ENCODE measurements at regions not wholly inside any gene's neighbourhood (a gene's known extent, or its start where the extent isn't known, plus 50 kb on each side); places are given as distances from the start of the nearest gene placed in this dataset.
"Not testable (repeated sequence)": the region's sequence is repeated elsewhere in the genome, so short reads cannot be mapped to it uniquely, and the experiment has no call there.

- H3K4me3 ChIP-seq (ENCODE audit: low read depth, low read length) = no peak overlapping the region
- no peaks in the 10 kb centered on the region for H3K36me3 ChIP-seq
- no peak for DNase-seq
- H3K27me3 ChIP-seq (ENCODE audit: insufficient read depth, low read depth, severe bottlenecking) = no peaks in the 10 kb centered on the region
- H3K9me3 ChIP-seq (ENCODE audit: severe bottlenecking) = no peaks in the 10 kb centered on the region
- TF ChIP-seq CTCF (IDR thresholded peaks at IDR 0.05; ENCODE audit: low read depth, low read length) = no peak
- H3K27ac ChIP-seq = no peak overlapping the region
Observed at GRCh38 chr1:30368651-30369240, 354.6 kb downstream of the MATN1 start.

- Histone ChIP-seq H3K4me3 (ENCODE audit: low read depth, low read length) (no peak overlapping the region), H3K9me3 (ENCODE audit: severe bottlenecking) (no peaks in the 10 kb centered on the region), H3K27me3 (ENCODE audit: insufficient read depth, low read depth, severe bottlenecking) (no peaks in the 10 kb centered on the region), H3K36me3 (no peaks in the 10 kb centered on the region), H3K27ac (no peak overlapping the region)
- no peak for DNase-seq
- no peak for TF ChIP-seq CTCF (IDR thresholded peaks at IDR 0.05; ENCODE audit: low read depth, low read length)
Observed at GRCh38 chr1:30366911-30367310, 356.5 kb downstream of the MATN1 start.

- Histone ChIP-seq H3K4me3 (ENCODE audit: low read depth, low read length) (no peak overlapping the region), H3K36me3 (no peaks in the 10 kb centered on the region), H3K9me3 (ENCODE audit: severe bottlenecking) (no peaks in the 10 kb centered on the region), H3K27ac (no peak overlapping the region), H3K27me3 (ENCODE audit: insufficient read depth, low read depth, severe bottlenecking) (no peaks in the 10 kb centered on the region)
- no peak for TF ChIP-seq CTCF (IDR thresholded peaks at IDR 0.05; ENCODE audit: low read depth, low read length)
- no peak for DNase-seq
Observed at GRCh38 chr1:30366199-30366598, 357.2 kb downstream of the MATN1 start.

- no peak for TF ChIP-seq CTCF (IDR thresholded peaks at IDR 0.05; ENCODE audit: low read depth, low read length)
- Histone ChIP-seq H3K4me3 (ENCODE audit: low read depth, low read length) (no peak overlapping the region), H3K36me3 (no peaks in the 10 kb centered on the region), H3K9me3 (ENCODE audit: severe bottlenecking) (no peaks in the 10 kb centered on the region), H3K27ac (no peak overlapping the region), H3K27me3 (ENCODE audit: insufficient read depth, low read depth, severe bottlenecking) (no peaks in the 10 kb centered on the region)
- no peak for DNase-seq
Observed at GRCh38 chr1:30365596-30365995, 357.8 kb downstream of the MATN1 start.

- DNase-seq = no peak
- TF ChIP-seq CTCF (IDR thresholded peaks at IDR 0.05; ENCODE audit: low read depth, low read length) = no peak
- H3K9me3 ChIP-seq (ENCODE audit: severe bottlenecking) = no peaks in the 10 kb centered on the region
Observed at GRCh38 chr1:30363031-30363430, 360.4 kb downstream of the MATN1 start.

GRCh38 chr1:30362603-30362990, 360.8 kb downstream of the MATN1 start:
- Histone ChIP-seq H3K27me3 (ENCODE audit: insufficient read depth, low read depth, severe bottlenecking) (no peaks in the 10 kb centered on the region), H3K27ac (no peak overlapping the region), H3K4me3 (ENCODE audit: low read depth, low read length) (no peak overlapping the region), H3K36me3 (no peaks in the 10 kb centered on the region), H3K9me3 (ENCODE audit: severe bottlenecking) (no peaks in the 10 kb centered on the region)
- no peak for TF ChIP-seq CTCF (IDR thresholded peaks at IDR 0.05; ENCODE audit: low read depth, low read length)
- no peak for DNase-seq

More at GRCh38 chr1:30363031-30363430, 360.4 kb downstream of the MATN1 start:
- no peak overlapping the region for H3K27ac ChIP-seq
- H3K36me3 ChIP-seq = no peaks in the 10 kb centered on the region
- H3K27me3 ChIP-seq (ENCODE audit: insufficient read depth, low read depth, severe bottlenecking) = no peaks in the 10 kb centered on the region
- no peak overlapping the region for H3K4me3 ChIP-seq (ENCODE audit: low read depth, low read length)

- not testable (repeated sequence) for H3K4me3 ChIP-seq (ENCODE audit: low read depth, low read length); H3K9me3 ChIP-seq (ENCODE audit: severe bottlenecking); H3K36me3 ChIP-seq; H3K27me3 ChIP-seq (ENCODE audit: insufficient read depth, low read depth, severe bottlenecking); H3K27ac ChIP-seq; DNase-seq
Observed at GRCh38 chr1:30361890-30362602, 361.3 kb downstream of the MATN1 start.
